Astrocyte (in vitro differentiated cells and primary cell): ENCODE measurements at regions not wholly inside any gene's neighbourhood (a gene's known extent, or its start where the extent isn't known, plus 50 kb on each side); places are given as distances from the start of the nearest gene placed in this dataset.

Source experiments
- DNase-seq: peaks from one replicate; pipeline ENCODE4 v3.0.0-alpha.2; 2010; ENCODE audit warnings: low read depth
- FAIRE-seq: peaks from 2 replicates; lab custom pipeline; 2011; peaks lifted over from hg19 to GRCh38; lab: Jason Lieb, UNC
- H2AFZ ChIP-seq: 2 replicates; pipeline ENCODE4 v1.6.0; 2012; ENCODE audit warnings: low read depth, low read length, inconsistent platforms
- H3K27ac ChIP-seq: 2 replicates; pipeline ENCODE4 v1.5.1; 2011; ENCODE audit warnings: low read depth, low read length, inconsistent platforms
- H3K27me3 ChIP-seq: 2 replicates; pipeline ENCODE4 v1.6.0; 2011; ENCODE audit warnings: low read length, inconsistent platforms; ENCODE audit not compliant: insufficient read depth
- H3K36me3 ChIP-seq: 2 replicates; pipeline ENCODE4 v1.5.1; 2011; ENCODE audit warnings: low read length, inconsistent platforms; ENCODE audit not compliant: insufficient read depth
- H3K4me1 ChIP-seq: 2 replicates; pipeline ENCODE4 v1.5.1; 2011; ENCODE audit warnings: low read length, inconsistent platforms; ENCODE audit not compliant: insufficient read depth
- H3K4me2 ChIP-seq: 2 replicates; pipeline ENCODE4 v1.6.0; 2012; ENCODE audit warnings: low read length, inconsistent platforms
- H3K4me3 ChIP-seq: 2 replicates; pipeline ENCODE4 v1.5.1; 2011; ENCODE audit warnings: low read depth, mild to moderate bottlenecking, low read length, inconsistent platforms; ENCODE audit not compliant: insufficient read depth
- H3K79me2 ChIP-seq: 2 replicates; pipeline ENCODE4 v1.6.0; 2012; ENCODE audit warnings: mild to moderate bottlenecking, low read length, inconsistent platforms; ENCODE audit not compliant: insufficient read depth
- H3K9ac ChIP-seq: 2 replicates; pipeline ENCODE4 v1.6.0; 2012; ENCODE audit warnings: mild to moderate bottlenecking, low read length, inconsistent platforms
- H3K9me3 ChIP-seq: 2 replicates; pipeline ENCODE4 v1.5.1; 2012; ENCODE audit warnings: low read depth, mild to moderate bottlenecking, low read length, inconsistent platforms; ENCODE audit not compliant: insufficient read depth
- H4K20me1 ChIP-seq: 2 replicates; pipeline ENCODE4 v1.6.0; 2012; ENCODE audit warnings: low read length, inconsistent platforms; ENCODE audit not compliant: insufficient read depth
- H3K27ac Mint-ChIP-seq: one replicate; pipeline ENCODE4 v1.8.0; 2021; ENCODE audit warnings: mild to moderate bottlenecking, mixed read lengths; ENCODE audit not compliant: unreplicated experiment
- H3K27me3 Mint-ChIP-seq: one replicate; pipeline ENCODE4 v1.8.0; 2021; ENCODE audit warnings: low read depth, mixed read lengths; ENCODE audit not compliant: unreplicated experiment
- H3K36me3 Mint-ChIP-seq: one replicate; pipeline ENCODE4 v1.8.0; 2021; ENCODE audit warnings: low read depth, mixed read lengths; ENCODE audit not compliant: unreplicated experiment
- H3K4me1 Mint-ChIP-seq: one replicate; pipeline ENCODE4 v1.8.0; 2021; ENCODE audit warnings: low read depth, mixed read lengths; ENCODE audit not compliant: unreplicated experiment
- H3K4me3 Mint-ChIP-seq: one replicate; pipeline ENCODE4 v1.8.0; 2021; ENCODE audit warnings: mild to moderate bottlenecking, moderate library complexity, mixed read lengths; ENCODE audit not compliant: unreplicated experiment
- H3K9me3 Mint-ChIP-seq: one replicate; pipeline ENCODE4 v1.8.0; 2021; ENCODE audit warnings: mild to moderate bottlenecking, mixed read lengths; ENCODE audit not compliant: unreplicated experiment
- EZH2 ChIP-seq: IDR thresholded peaks from 2 replicates; pipeline ENCODE4 v1.6.1; 2012; ENCODE audit warnings: mild to moderate bottlenecking, low read length, inconsistent platforms; ENCODE audit not compliant: insufficient read depth
- TF ChIP-seq, protein P1 (sequence below): IDR thresholded peaks from 2 replicates; pipeline ENCODE4 v1.5.1; 2011; ENCODE audit warnings: low read depth, mild to moderate bottlenecking, inconsistent platforms, low read length, moderate library complexity; ENCODE audit not compliant: insufficient read depth

- Mint-ChIP-seq H3K9me3 (no peaks in the 10 kb centered on the region), H3K36me3 (no peaks in the 10 kb centered on the region), H3K4me3 (no peak overlapping the region), H3K27me3 (peaks cover 46% of the 10 kb centered on the region), H3K4me1 (peaks cover 14% of the 10 kb centered on the region), H3K27ac (no peak overlapping the region)
- H3K4me2 ChIP-seq: no peak overlapping the region
- H3K27me3 ChIP-seq: no peaks in the 10 kb centered on the region
- no peaks in the 10 kb centered on the region for H3K36me3 ChIP-seq
- TF ChIP-seq, protein P1, sequence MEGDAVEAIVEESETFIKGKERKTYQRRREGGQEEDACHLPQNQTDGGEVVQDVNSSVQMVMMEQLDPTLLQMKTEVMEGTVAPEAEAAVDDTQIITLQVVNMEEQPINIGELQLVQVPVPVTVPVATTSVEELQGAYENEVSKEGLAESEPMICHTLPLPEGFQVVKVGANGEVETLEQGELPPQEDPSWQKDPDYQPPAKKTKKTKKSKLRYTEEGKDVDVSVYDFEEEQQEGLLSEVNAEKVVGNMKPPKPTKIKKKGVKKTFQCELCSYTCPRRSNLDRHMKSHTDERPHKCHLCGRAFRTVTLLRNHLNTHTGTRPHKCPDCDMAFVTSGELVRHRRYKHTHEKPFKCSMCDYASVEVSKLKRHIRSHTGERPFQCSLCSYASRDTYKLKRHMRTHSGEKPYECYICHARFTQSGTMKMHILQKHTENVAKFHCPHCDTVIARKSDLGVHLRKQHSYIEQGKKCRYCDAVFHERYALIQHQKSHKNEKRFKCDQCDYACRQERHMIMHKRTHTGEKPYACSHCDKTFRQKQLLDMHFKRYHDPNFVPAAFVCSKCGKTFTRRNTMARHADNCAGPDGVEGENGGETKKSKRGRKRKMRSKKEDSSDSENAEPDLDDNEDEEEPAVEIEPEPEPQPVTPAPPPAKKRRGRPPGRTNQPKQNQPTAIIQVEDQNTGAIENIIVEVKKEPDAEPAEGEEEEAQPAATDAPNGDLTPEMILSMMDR: no peak
- no peak for TF ChIP-seq EZH2
- no peaks in the 10 kb centered on the region for H3K79me2 ChIP-seq
- H3K9me3 ChIP-seq: no peaks in the 10 kb centered on the region
- no peak overlapping the region for H3K9ac ChIP-seq
- no peaks in the 10 kb centered on the region for H4K20me1 ChIP-seq
- H3K27ac ChIP-seq: no peak overlapping the region
- DNase-seq: no peak
- FAIRE-seq: no peak
- H3K4me1 ChIP-seq: peaks cover 9% of the 10 kb centered on the region
- H2AFZ ChIP-seq: no peak overlapping the region
- H3K4me3 ChIP-seq: no peak overlapping the region
Observed at GRCh38 chr20:36102306-36102705, 52.2 kb upstream of the EPB41L1 start.

DNA sequence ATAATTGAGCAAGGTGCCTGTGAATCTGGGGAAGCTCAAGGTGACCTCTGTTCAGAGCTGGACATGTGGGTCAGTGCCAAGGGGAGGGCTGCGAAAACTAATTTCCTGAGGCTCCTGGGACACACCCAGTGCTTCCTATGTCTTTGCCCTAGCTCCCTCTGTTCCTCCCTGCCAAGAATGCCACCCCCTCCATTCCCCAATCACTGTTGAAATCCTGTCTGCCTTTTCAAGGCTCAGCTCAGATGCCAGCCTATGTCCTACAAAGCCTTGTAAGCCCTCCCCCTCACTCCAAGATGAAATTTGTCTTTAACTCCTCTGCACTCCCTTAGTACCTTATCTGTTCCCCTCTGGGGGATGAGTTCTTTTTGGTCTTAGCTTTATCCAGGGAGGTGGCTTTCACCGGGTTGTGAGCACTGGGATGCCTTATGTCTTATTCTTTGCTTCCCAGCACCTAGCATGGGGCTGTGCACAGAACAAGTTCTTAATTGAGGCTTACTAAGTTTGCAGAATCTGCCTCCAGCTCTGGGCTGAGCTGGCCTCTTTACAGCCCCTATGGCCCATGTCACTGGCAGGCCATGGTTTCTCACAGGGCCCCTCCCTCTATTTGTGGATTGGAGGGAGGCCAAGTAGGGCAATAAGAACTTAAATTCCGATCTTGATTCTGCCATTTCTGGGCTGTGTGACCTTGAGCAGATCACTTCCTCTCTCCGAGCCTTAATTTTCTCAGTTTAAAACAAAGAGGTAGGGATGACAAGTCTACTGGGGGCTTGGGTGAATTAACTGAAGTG is 51.5 kb upstream of the EPB41L1 start:
- DNase-seq (no peak), FAIRE-seq (no peak)
- Histone ChIP-seq H3K4me2 (no peak overlapping the region), H3K27me3 (no peaks in the 10 kb centered on the region), H3K4me3 (no peak overlapping the region), H3K9ac (no peak overlapping the region), H4K20me1 (no peaks in the 10 kb centered on the region), H3K36me3 (no peaks in the 10 kb centered on the region), H3K79me2 (no peaks in the 10 kb centered on the region), H3K9me3 (no peaks in the 10 kb centered on the region), H3K4me1 (peaks cover 3% of the 10 kb centered on the region), H3K27ac (no peak overlapping the region), H2AFZ (no peak overlapping the region)
- peaks cover 7% of the 10 kb centered on the region for H3K4me1 Mint-ChIP-seq
- H3K9me3 Mint-ChIP-seq: no peaks in the 10 kb centered on the region
- TF ChIP-seq, protein P1: no peak
- TF ChIP-seq EZH2: no peak
- H3K27ac Mint-ChIP-seq: no peak overlapping the region
- no peak overlapping the region for H3K4me3 Mint-ChIP-seq
- peaks cover 41% of the 10 kb centered on the region for H3K27me3 Mint-ChIP-seq
- H3K36me3 Mint-ChIP-seq: no peaks in the 10 kb centered on the region

- Histone ChIP-seq H3K4me3 (no peak overlapping the region), H3K36me3 (no peaks in the 10 kb centered on the region), H3K27ac (no peak overlapping the region), H3K4me1 (no peaks in the 10 kb centered on the region), H4K20me1 (no peaks in the 10 kb centered on the region), H3K79me2 (no peaks in the 10 kb centered on the region), H3K9ac (no peak overlapping the region), H2AFZ (no peak overlapping the region), H3K27me3 (no peaks in the 10 kb centered on the region), H3K9me3 (no peaks in the 10 kb centered on the region), H3K4me2 (no peak overlapping the region)
- Mint-ChIP-seq H3K27me3 (peaks cover 37% of the 10 kb centered on the region), H3K36me3 (no peaks in the 10 kb centered on the region), H3K4me3 (no peak overlapping the region), H3K27ac (no peak overlapping the region), H3K4me1 (peaks cover 5% of the 10 kb centered on the region), H3K9me3 (no peaks in the 10 kb centered on the region)
- DNase-seq (no peak), FAIRE-seq (no peak)
- TF ChIP-seq, protein P1: no peak
Observed at GRCh38 chr20:36104244-36104643, 50.3 kb upstream of the EPB41L1 start.
